ENCODE measurements at regions not wholly inside any gene's neighbourhood (a gene's known extent, or its start where the extent isn't known, plus 50 kb on each side); places are given as distances from the start of the nearest gene placed in this dataset.

GRCh38 chr1:219113261-219113660, 60.4 kb upstream of the LYPLAL1 start:
- in situ Hi-C loops (cut with MboI; ENCODE audit: low sequenced_read_pairs): no loop called here

GRCh38 chr1:219114014-219114413, 59.7 kb upstream of the LYPLAL1 start:
- in situ Hi-C loops (cut with MboI; ENCODE audit: low sequenced_read_pairs): no loop called here

GRCh38 chr1:219119839-219120238, 53.8 kb upstream of the LYPLAL1 start:
- in situ Hi-C loops (cut with MboI; ENCODE audit: low sequenced_read_pairs): no loop called here

GRCh38 chr1:219120624-219121544, 52.8 kb upstream of the LYPLAL1 start:
- in situ Hi-C loops (cut with MboI; ENCODE audit: low sequenced_read_pairs): no loop called here

GRCh38 chr1:219121679-219122078, 52.0 kb upstream of the LYPLAL1 start:
- in situ Hi-C loops (cut with MboI; ENCODE audit: low sequenced_read_pairs): no loop called here

- in situ Hi-C loops (cut with MboI; ENCODE audit: low sequenced_read_pairs): no loop called here
These were observed 50.6 kb upstream of the LYPLAL1 start for GRCh38 chr1:219123036-219123435.

Measured in HL-60/S4 (cell line).